Left ventricle myocardium superior (tissue), 1 donor: ENCODE measurements at regions not wholly inside any gene's neighbourhood (a gene's known extent, or its start where the extent isn't known, plus 50 kb on each side); places are given as distances from the start of the nearest gene placed in this dataset.
"Not testable (repeated sequence)": the region's sequence is repeated elsewhere in the genome, so short reads cannot be mapped to it uniquely, and the experiment has no call there.

Experiments
- ATAC-seq: fragments of 200-7000 bp; cut with Tn5 transposase; one replicate; pipeline ENCODE4 v1.9.1; 2020; ENCODE audit warnings: mild to moderate bottlenecking, moderate library complexity
- DNase-seq: peaks from one replicate; pipeline ENCODE4 v3.0.0-alpha.2; 2020
- intact Hi-C: fragments of 100-400 bp; cut with micrococcal nuclease; formaldehyde crosslinking; loops from one replicate; pipeline ENCODE4 v1.11.0; 2022
- donor health status: DM: no; HTN: yes; CAD: no; lungs with severe emphysema.

GRCh38 chr16:54879681-54880080 lies 51.0 kb upstream of the IRX5 start:
- ATAC-seq, result no peak
- intact Hi-C loops, result no loop called here
- no peak for DNase-seq

GRCh38 chr16:54878301-54878700 lies 52.4 kb upstream of the IRX5 start:
- DNase-seq, result no peak
- intact Hi-C loops, result no loop called here
- ATAC-seq, result no peak

DNA sequence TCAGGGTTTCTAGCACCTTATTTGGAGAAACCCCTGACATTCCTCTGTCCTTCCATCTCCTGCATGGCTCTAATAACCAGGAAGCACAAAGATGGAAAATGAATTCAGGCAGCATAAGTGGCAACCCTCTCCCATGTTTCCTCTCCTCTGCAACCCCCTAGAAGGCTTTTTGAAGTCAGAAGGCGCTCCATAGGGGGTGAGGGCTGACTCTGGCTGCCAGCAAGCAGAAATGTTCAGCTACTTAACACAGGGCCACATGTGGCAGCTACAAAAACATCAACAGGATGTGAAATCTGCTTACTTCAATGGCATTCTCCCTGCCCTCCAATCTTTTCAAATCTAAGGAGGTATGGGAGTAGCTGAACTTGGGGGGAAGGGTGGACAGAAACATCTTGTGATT lies 55.2 kb upstream of the IRX5 start:
- ATAC-seq (no peak), DNase-seq (no peak)
- intact Hi-C loops, result no loop called here

DNA sequence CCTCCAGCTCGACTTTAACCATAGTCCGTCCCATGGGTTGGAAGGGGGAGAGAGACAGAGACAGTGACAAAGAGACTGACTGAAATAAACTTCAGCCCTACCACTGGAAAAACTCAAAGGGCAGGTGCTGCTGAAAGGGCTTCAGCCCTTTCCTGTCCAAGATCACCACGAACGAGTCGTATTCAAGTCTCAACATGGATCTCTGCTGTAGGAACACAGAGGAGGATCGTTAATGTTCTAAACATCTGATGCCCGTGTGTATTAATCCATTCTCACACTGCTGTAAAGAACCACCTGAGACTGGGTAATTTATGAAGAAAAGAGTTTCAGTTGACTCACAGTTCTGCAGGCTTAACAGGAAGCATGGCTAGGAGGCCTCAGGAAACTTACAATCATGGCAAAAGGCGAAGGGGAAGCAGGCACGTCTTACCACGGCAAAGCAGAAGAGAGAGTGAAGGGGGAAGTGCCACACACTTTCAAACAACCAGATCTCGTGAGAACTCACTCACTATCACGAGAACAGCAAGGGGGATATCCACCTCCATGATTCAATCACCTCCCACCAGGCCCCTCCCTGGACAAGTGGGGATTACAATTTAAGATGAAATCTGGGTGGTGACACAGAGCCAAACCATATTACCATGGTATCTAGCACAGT lies 56.8 kb upstream of the IRX5 start:
- DNase-seq, intact Hi-C loops, ATAC-seq: not testable (repeated sequence)

GRCh38 chr16:54873071-54873470 lies 57.6 kb upstream of the IRX5 start:
- intact Hi-C loops, result no loop called here
- no peak for DNase-seq
- ATAC-seq, result no peak

DNA sequence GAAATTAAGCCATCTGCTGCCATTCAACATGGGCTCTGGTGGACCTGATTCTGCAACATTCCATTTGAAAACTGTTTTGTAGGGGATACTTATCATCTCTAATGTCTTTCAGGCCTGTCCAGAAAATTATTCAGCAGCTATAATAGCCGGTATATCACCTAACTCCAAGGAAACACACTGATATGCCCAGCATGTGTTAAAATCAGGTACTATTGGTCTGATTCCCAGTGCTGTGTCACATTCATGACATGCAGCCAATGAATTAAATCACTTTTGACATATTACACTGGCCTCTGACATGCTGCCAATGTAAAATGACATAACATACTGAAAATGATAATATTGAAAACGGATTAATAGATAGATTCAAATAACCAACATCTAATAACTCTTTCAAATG lies 60.5 kb upstream of the IRX5 start:
- intact Hi-C loops, result no loop called here
- DNase-seq (no peak), ATAC-seq (peak; percentile 90)

- DNase-seq, result no peak
- intact Hi-C loops, result no loop called here
- ATAC-seq, result no peak
Observed at GRCh38 chr16:54867302-54867832, 63.3 kb upstream of the IRX5 start.

DNA sequence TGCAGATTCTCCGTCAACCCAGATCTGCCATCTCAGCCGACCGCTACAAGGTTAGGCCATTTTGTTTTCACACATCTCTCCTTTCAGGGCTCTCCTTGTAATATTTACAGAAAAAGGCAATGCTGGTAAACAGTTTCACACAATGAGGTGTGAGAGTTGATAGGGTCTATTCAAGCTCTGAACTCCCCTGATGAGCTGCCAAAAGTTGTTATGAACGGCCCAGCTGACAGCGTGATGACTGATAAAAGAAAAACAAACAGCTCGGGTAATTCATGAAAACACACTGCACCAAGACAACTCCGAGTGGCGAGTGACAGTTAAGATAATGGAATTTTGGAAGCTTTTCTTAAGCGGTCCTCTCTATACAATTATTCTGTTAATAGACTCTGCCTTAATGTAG lies 68.1 kb upstream of the IRX5 start:
- intact Hi-C loops, result no loop called here
- DNase-seq (no peak), ATAC-seq (peak; percentile 93)

DNA sequence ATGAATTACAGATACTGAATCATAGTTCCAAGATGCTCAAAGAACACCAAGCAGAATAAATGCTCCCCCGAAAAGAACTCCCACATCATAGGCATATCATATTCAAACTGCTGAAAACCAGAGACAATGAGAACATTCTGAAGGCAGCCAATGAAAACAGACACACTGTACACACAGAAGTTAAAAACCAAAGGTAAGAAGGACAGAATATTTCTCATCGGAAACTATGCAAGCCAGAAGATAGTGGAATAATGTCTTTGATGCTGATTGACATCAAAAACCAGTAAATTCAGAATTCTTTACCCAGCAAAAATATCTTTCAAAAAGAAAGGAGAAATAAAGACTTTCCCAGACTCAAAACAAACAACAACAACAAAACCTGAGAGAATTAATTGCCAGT lies 73.8 kb upstream of the IRX5 start:
- no peak for ATAC-seq
- intact Hi-C loops, result no loop called here
- no peak for DNase-seq

- no peak for ATAC-seq
- intact Hi-C loops, result no loop called here
Observed at GRCh38 chr16:54847609-54848008, 83.1 kb upstream of the IRX5 start.

GRCh38 chr16:54847207-54847606 lies 83.5 kb upstream of the IRX5 start:
- DNase-seq, result no peak
- ATAC-seq, result peak; percentile 27
- intact Hi-C loops, result no loop called here

More at GRCh38 chr16:54847609-54848008, 83.1 kb upstream of the IRX5 start:
- DNase-seq, result no peak

GRCh38 chr16:54846766-54847165 lies 83.9 kb upstream of the IRX5 start:
- no peak for DNase-seq
- ATAC-seq, result peak; percentile 61
- intact Hi-C loops, result no loop called here

- intact Hi-C loops, result no loop called here
- DNase-seq (no peak), ATAC-seq (no peak)
Observed at GRCh38 chr16:54843424-54843750, 87.3 kb upstream of the IRX5 start.

GRCh38 chr16:54842743-54843423 lies 87.8 kb upstream of the IRX5 start:
- intact Hi-C loops, result no loop called here
- ATAC-seq (no peak), DNase-seq (no peak)

- intact Hi-C loops, result no loop called here
- no peak for DNase-seq
- ATAC-seq, result no peak
Observed at GRCh38 chr16:54829691-54830090, 101.0 kb upstream of the IRX5 start.

DNA sequence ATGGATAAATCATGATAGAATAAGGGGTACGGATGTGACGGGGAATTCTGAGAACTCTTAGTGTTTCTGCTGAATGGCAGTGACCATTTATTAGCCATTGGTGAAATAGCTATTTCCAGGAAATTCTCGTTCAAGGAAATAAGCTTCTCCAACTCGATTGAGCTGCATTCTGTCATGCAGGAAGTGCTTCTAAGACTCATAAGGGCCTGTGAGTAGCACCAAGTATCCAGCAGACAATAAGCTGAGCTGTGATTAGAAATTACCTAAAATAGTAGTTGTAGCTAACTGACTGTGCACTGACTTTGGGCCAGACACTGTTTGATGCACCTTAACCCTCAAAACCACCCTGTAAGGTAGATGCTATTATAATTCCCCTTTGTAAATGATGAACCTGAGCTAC lies 107.8 kb upstream of the IRX5 start:
- no peak for DNase-seq
- ATAC-seq, result no peak
- intact Hi-C loops, result no loop called here

DNA sequence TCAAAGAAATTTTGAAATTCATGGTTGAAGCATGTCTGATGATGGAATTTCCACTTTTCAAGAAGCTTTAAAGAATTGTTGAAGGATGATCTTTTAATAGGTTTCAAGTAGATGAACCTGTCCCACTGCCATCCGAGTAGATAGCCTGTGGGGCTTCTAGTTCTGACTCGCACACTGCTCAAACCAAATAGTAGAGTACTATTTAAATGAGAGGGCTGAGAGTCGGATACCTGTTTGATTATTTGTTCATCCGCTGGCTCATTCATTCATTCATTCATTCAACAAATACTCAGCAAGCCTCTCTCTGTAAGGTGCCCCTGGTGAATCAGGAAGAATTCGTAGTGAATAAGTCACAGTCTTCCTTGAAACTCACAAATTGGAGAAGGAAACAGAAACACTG lies 108.2 kb upstream of the IRX5 start:
- DNase-seq (no peak), ATAC-seq (no peak)
- intact Hi-C loops, result no loop called here

- DNase-seq (no peak), ATAC-seq (no peak)
- intact Hi-C loops, result no loop called here
Observed at GRCh38 chr16:54821731-54822130, 108.9 kb upstream of the IRX5 start.

- ATAC-seq (no peak), DNase-seq (no peak)
- intact Hi-C loops, result loop anchor here (5.0 to 10.0 kb wide), 2 partner anchors 533 to 1046 kb away; partner anchors contain the start of gene IRX3
Observed at GRCh38 chr16:54817940-54818574, 112.6 kb upstream of the IRX5 start.

GRCh38 chr16:54817432-54817831 lies 113.2 kb upstream of the IRX5 start:
- no peak for DNase-seq
- intact Hi-C loops, result loop anchor here (5.0 to 10.0 kb wide), 2 partner anchors 533 to 1045 kb away; partner anchors contain the start of gene IRX3
- ATAC-seq, result peak; percentile 62
